ENCODE measurements at regions not wholly inside any gene's neighbourhood (a gene's known extent, or its start where the extent isn't known, plus 50 kb on each side); places are given as distances from the start of the nearest gene placed in this dataset.

DNA sequence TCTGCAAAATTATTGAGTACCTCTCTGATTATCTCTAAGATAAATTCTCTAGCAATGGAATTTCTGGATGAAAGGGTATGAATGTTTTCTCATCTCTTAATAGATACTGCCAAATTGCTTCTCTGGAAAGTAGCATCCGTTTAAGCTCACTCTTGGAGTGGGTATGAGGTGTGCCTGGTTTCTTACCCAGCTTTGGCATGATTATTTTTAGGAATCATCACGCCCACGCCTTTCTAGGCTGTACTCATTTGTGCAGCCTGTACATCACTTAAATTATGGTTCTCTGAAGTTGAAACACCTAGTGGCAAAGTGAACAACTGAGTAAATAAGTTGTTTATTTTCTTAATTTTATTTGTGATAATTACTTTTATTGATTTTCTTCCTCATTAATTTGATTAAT, 156.5 kb upstream of the IL12B start:
- DNase-seq (ENCODE audit: low spot score), result no peak
- no peak overlapping the region for H3K27ac Mint-ChIP-seq (ENCODE audit: unreplicated experiment)
- H3K9me3 Mint-ChIP-seq (ENCODE audit: unreplicated experiment), result no peaks in the 10 kb centered on the region
- peaks cover 2% of the 10 kb centered on the region for H3K27me3 Mint-ChIP-seq (ENCODE audit: unreplicated experiment)
- no peak overlapping the region for H3K4me3 Mint-ChIP-seq (ENCODE audit: unreplicated experiment)
- TF ChIP-seq, protein P1, sequence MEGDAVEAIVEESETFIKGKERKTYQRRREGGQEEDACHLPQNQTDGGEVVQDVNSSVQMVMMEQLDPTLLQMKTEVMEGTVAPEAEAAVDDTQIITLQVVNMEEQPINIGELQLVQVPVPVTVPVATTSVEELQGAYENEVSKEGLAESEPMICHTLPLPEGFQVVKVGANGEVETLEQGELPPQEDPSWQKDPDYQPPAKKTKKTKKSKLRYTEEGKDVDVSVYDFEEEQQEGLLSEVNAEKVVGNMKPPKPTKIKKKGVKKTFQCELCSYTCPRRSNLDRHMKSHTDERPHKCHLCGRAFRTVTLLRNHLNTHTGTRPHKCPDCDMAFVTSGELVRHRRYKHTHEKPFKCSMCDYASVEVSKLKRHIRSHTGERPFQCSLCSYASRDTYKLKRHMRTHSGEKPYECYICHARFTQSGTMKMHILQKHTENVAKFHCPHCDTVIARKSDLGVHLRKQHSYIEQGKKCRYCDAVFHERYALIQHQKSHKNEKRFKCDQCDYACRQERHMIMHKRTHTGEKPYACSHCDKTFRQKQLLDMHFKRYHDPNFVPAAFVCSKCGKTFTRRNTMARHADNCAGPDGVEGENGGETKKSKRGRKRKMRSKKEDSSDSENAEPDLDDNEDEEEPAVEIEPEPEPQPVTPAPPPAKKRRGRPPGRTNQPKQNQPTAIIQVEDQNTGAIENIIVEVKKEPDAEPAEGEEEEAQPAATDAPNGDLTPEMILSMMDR (IDR thresholded peaks at IDR 0.05; ENCODE audit: unreplicated experiment), result no peak
- H3K36me3 Mint-ChIP-seq (ENCODE audit: low read depth, unreplicated experiment), result no peaks in the 10 kb centered on the region
- H3K4me1 Mint-ChIP-seq (ENCODE audit: unreplicated experiment), result no peaks in the 10 kb centered on the region

DNA sequence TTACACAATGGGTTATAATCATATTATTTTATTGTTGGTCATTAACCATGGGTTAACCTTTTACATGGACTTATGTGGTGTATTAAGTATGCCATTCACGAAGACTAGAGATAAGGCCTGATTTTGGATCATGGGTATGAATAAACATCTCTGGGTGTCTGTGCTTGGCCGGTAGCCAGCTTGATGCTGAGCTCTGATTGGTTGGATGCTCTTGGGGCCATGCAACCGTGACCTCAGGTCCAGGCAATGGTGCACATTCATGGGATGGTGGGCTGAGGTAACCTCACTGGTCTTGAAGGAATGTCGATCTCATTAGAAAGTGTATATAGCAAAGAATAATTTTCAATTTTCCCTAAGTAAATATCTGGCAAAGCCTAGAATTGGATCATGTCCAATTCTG, 158.2 kb upstream of the IL12B start:
- Mint-ChIP-seq H3K4me3 (ENCODE audit: unreplicated experiment) (no peak overlapping the region), H3K4me1 (ENCODE audit: unreplicated experiment) (no peaks in the 10 kb centered on the region), H3K36me3 (ENCODE audit: low read depth, unreplicated experiment) (no peaks in the 10 kb centered on the region), H3K9me3 (ENCODE audit: unreplicated experiment) (no peaks in the 10 kb centered on the region), H3K27me3 (ENCODE audit: unreplicated experiment) (no peaks in the 10 kb centered on the region), H3K27ac (ENCODE audit: unreplicated experiment) (no peak overlapping the region)
- DNase-seq (ENCODE audit: low spot score), result no peak
- TF ChIP-seq, protein P1 (IDR thresholded peaks at IDR 0.05; ENCODE audit: unreplicated experiment), result no peak

DNA sequence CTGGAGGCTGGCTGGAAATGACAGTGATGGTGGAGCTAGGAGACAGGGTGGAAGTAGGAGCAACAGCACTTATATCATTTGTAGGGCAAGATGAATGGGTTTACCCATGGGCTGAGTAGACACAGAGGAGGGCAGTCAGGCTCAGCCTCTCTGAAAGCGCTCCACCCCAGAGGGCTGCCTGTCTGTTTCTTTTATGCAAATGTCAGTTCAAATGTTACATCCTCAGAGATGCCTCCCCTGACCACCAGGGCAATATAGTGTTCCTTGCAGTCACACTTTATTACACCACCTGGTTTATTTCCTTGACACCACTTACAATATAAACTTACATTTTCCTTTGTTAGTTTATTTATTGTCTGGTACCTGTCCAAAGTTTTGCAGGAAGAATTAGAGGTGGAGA, 159.5 kb upstream of the IL12B start:
- Mint-ChIP-seq H3K4me1 (ENCODE audit: unreplicated experiment) (no peaks in the 10 kb centered on the region), H3K9me3 (ENCODE audit: unreplicated experiment) (no peaks in the 10 kb centered on the region), H3K27ac (ENCODE audit: unreplicated experiment) (no peak overlapping the region), H3K36me3 (ENCODE audit: low read depth, unreplicated experiment) (no peaks in the 10 kb centered on the region), H3K4me3 (ENCODE audit: unreplicated experiment) (no peak overlapping the region), H3K27me3 (ENCODE audit: unreplicated experiment) (no peaks in the 10 kb centered on the region)
- TF ChIP-seq, protein P1 (IDR thresholded peaks at IDR 0.05; ENCODE audit: unreplicated experiment), result no peak
- no peak for DNase-seq (ENCODE audit: low spot score)

DNA sequence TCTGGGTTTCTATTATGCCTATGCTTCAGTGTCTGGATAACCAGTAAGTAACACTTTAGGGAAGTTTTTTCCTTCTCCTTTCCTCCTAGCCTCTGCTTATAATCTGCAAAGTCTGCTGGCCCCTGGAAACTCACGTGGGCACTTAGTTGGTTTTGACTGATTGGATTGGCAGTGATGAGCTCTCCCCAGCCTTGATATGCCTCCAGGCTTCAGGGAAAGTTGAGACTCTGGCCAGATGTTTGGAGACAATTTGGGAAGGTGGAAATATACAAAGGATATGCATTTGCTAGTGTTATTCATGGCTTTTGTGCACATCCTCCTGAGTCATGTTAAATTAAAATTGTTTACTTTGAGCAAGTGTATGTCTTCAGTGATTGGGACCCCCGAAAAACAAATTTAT, 160.2 kb upstream of the IL12B start:
- Mint-ChIP-seq H3K4me1 (ENCODE audit: unreplicated experiment) (no peaks in the 10 kb centered on the region), H3K27ac (ENCODE audit: unreplicated experiment) (no peak overlapping the region), H3K27me3 (ENCODE audit: unreplicated experiment) (no peaks in the 10 kb centered on the region), H3K9me3 (ENCODE audit: unreplicated experiment) (no peaks in the 10 kb centered on the region), H3K36me3 (ENCODE audit: low read depth, unreplicated experiment) (no peaks in the 10 kb centered on the region), H3K4me3 (ENCODE audit: unreplicated experiment) (no peak overlapping the region)
- DNase-seq (ENCODE audit: low spot score), result no peak
- TF ChIP-seq, protein P1 (IDR thresholded peaks at IDR 0.05; ENCODE audit: unreplicated experiment), result no peak

DNA sequence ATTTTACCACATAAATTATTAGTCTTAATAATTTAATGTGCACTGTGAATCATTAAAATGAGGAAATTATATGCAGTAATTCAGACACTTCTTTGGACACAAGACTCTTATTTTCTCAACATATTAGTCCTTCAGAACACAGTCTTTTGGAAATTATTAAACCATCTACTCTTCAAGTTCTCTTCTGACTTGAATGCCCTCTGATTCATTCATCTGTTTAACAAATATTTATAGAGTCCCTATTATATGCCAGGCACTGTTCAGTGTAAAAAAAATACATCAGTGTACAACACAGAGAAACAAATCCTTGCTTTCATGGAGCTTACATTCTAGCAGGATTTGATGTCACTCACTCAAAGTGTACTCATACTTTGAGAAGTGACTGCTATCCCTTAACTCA, 163.4 kb upstream of the IL12B start:
- H3K27me3 Mint-ChIP-seq (ENCODE audit: unreplicated experiment), result peaks cover 2% of the 10 kb centered on the region
- no peaks in the 10 kb centered on the region for H3K4me1 Mint-ChIP-seq (ENCODE audit: unreplicated experiment)
- H3K27ac Mint-ChIP-seq (ENCODE audit: unreplicated experiment), result no peak overlapping the region
- no peak for DNase-seq (ENCODE audit: low spot score)
- H3K4me3 Mint-ChIP-seq (ENCODE audit: unreplicated experiment), result no peak overlapping the region
- no peaks in the 10 kb centered on the region for H3K36me3 Mint-ChIP-seq (ENCODE audit: low read depth, unreplicated experiment)
- TF ChIP-seq, protein P1 (IDR thresholded peaks at IDR 0.05; ENCODE audit: unreplicated experiment), result no peak
- H3K9me3 Mint-ChIP-seq (ENCODE audit: unreplicated experiment), result no peaks in the 10 kb centered on the region
